GM12874 (cell line): ENCODE measurements at regions not wholly inside any gene's neighbourhood (a gene's known extent, or its start where the extent isn't known, plus 50 kb on each side); places are given as distances from the start of the nearest gene placed in this dataset.

ENCODE experiments used
- TF ChIP-seq, protein P1 (sequence below): IDR thresholded peaks from 2 replicates; pipeline ENCODE4 v1.5.1; 2011; ENCODE audit warnings: low read depth, mild to moderate bottlenecking, control low read depth, low read length, moderate library complexity; ENCODE audit not compliant: insufficient read depth

DNA sequence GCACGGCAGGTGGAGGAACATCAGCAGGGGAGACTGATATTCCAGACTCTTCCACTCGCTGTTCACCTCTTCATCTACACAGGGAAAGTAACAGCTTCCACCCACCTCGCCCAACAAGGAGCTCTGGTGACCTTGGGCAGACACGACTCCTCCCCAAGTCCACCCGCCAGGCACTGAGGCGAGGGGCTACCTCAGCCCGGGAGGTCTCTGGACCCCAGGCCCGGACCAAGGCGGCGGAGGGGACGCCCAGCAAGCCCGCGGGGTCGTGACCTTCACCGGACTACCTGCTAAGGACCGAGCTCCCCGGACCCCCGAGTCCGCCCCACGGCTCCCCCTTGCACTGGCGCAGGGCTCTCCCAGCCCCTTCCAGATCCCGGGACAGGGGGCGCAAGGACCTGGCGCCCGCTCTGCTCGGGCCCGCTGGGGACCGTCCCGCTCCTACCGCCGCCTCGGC is 70.2 kb upstream of the LPCAT1 start:
- TF ChIP-seq, protein P1, sequence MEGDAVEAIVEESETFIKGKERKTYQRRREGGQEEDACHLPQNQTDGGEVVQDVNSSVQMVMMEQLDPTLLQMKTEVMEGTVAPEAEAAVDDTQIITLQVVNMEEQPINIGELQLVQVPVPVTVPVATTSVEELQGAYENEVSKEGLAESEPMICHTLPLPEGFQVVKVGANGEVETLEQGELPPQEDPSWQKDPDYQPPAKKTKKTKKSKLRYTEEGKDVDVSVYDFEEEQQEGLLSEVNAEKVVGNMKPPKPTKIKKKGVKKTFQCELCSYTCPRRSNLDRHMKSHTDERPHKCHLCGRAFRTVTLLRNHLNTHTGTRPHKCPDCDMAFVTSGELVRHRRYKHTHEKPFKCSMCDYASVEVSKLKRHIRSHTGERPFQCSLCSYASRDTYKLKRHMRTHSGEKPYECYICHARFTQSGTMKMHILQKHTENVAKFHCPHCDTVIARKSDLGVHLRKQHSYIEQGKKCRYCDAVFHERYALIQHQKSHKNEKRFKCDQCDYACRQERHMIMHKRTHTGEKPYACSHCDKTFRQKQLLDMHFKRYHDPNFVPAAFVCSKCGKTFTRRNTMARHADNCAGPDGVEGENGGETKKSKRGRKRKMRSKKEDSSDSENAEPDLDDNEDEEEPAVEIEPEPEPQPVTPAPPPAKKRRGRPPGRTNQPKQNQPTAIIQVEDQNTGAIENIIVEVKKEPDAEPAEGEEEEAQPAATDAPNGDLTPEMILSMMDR: no peak
